ENCODE measurements at regions not wholly inside any gene's neighbourhood (a gene's known extent, or its start where the extent isn't known, plus 50 kb on each side); places are given as distances from the start of the nearest gene placed in this dataset.

GRCh38 chr11:105260976-105261375 is 121.4 kb upstream of the CARD18 start:
- TF ChIP-seq BRCA1 (IDR thresholded peaks at IDR 0.05; ENCODE audit: low read depth, low read length) (no peak), HDAC2 (IDR thresholded peaks at IDR 0.05) (no peak), PKNOX1 (IDR thresholded peaks at IDR 0.05) (no peak), IKZF1 (conservative IDR thresholded peaks at IDR 0.05) (no peak)
- POLR2A ChIA-PET: no interaction called here
- CTCF ChIA-PET: no interaction called here
- intact Hi-C loops (cut with micrococcal nuclease; ENCODE audit: unreplicated experiment) (no loop called here), in situ Hi-C loops (cut with MboI) (no loop called here)
- no peak for ATAC-seq
- H3K79me2 ChIP-seq (ENCODE audit: control insufficient read depth, insufficient read depth, low read length): no peaks in the 10 kb centered on the region
- RAD21 ChIA-PET (ENCODE audit: unreplicated experiment): no interaction called here
- no peak for DNase-seq (ENCODE audit: low read depth, low spot score)
- FAIRE-seq: no peak
- no peaks in the 10 kb centered on the region for H3K27me3 ChIP-seq (replicated peaks in 1 of 2; ENCODE audit: control insufficient read depth in 2 of 2, insufficient read depth in 2 of 2, low read length in 1 of 2)
- no peak overlapping the region for H3K9ac ChIP-seq (ENCODE audit: control insufficient read depth, insufficient read depth, low read length)
- no peaks in the 10 kb centered on the region for H3K36me3 ChIP-seq (ENCODE audit: control insufficient read depth in 2 of 2, insufficient read depth in 2 of 2, low read length in 1 of 2)
- H3K27ac ChIP-seq (ENCODE audit: control insufficient read depth, insufficient read depth): no peak overlapping the region
- SMC1A ChIA-PET (ENCODE audit: uncharacterized antibody, unreplicated experiment): no interaction called here
- H3K4me2 ChIP-seq (ENCODE audit: control insufficient read depth, insufficient read depth): no peak overlapping the region
- no peak overlapping the region for H2AFZ ChIP-seq (ENCODE audit: control insufficient read depth, low read depth, low read length)
- WGBS (ENCODE audit: insufficient coverage, insufficient replicate concordance, low lambda C conversion rate, missing lambda C conversion rate): 0% methylated on average over 1 of the region's 1 CpG
- H3K4me1 ChIP-seq (ENCODE audit: control insufficient read depth, insufficient read depth, low read length): no peaks in the 10 kb centered on the region
- H3K9me3 ChIP-seq (replicated peaks; ENCODE audit: control insufficient read depth, insufficient read depth, low read length): no peaks in the 10 kb centered on the region
- H4K20me1 ChIP-seq (ENCODE audit: control insufficient read depth, insufficient read depth): no peaks in the 10 kb centered on the region
- no TSS peak for BruUV-seq (replicated peaks)
- no peak overlapping the region for H3K4me3 ChIP-seq

DNA sequence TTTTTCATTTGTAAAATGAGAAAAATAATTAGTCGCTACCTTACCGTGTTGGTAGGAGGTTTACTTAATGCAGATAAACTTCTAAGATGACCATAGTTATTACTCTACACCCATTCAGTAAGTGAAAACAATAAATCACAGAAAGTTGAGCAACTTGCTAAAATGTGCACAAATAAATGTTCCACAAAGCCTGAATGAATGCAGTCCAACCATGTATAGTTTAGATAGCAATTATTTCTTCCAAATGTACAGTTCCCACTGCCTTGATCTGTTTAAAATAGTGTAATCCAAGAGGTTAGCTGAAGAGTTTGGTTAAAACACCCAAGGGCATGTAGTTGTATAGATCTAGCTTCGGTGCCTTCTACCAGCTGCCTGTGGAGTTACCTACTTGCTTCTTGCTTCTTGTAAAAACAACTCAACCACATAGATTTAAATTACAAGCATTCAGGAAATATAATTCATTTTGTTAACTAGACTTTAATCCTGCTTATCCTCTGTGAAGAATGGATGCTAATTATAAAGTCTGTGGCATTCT is 106.3 kb upstream of the CARD18 start:
- SMC1A ChIA-PET (ENCODE audit: uncharacterized antibody, unreplicated experiment): no interaction called here
- H4K20me1 ChIP-seq (ENCODE audit: control insufficient read depth, insufficient read depth): no peaks in the 10 kb centered on the region; the same call in 1 of the 2 replicates
- RAD21 ChIA-PET (ENCODE audit: unreplicated experiment): no interaction called here
- no peak overlapping the region for H2AFZ ChIP-seq (ENCODE audit: control insufficient read depth, low read depth, low read length)
- intact Hi-C loops (cut with micrococcal nuclease; ENCODE audit: unreplicated experiment): no loop called here
- H3K4me3 ChIP-seq: no peak overlapping the region
- in situ Hi-C loops (cut with MboI): no loop called here
- no peak overlapping the region for H3K4me2 ChIP-seq (ENCODE audit: control insufficient read depth, insufficient read depth)
- CTCF ChIA-PET: no interaction called here
- POLR2A ChIA-PET: no interaction called here
- DNase-seq (ENCODE audit: low read depth, low spot score) (no peak), FAIRE-seq (no peak), ATAC-seq (no peak)
- H3K27ac ChIP-seq (ENCODE audit: control insufficient read depth, insufficient read depth): no peak overlapping the region
- no peak overlapping the region for H3K9ac ChIP-seq (ENCODE audit: control insufficient read depth, insufficient read depth, low read length)
- H3K9me3 ChIP-seq (replicated peaks; ENCODE audit: control insufficient read depth, insufficient read depth, low read length): no peaks in the 10 kb centered on the region
- WGBS (ENCODE audit: insufficient coverage, insufficient replicate concordance, low lambda C conversion rate, missing lambda C conversion rate): 66% methylated on average over 3 of the region's 3 CpGs
- BruUV-seq (replicated peaks): no TSS peak
- H3K27me3 ChIP-seq (replicated peaks in 1 of 2; ENCODE audit: control insufficient read depth in 2 of 2, insufficient read depth in 2 of 2, low read length in 1 of 2): no peaks in the 10 kb centered on the region; a peak in 1 of 4 replicates
- H3K79me2 ChIP-seq (ENCODE audit: control insufficient read depth, insufficient read depth, low read length): no peaks in the 10 kb centered on the region
- no peaks in the 10 kb centered on the region for H3K4me1 ChIP-seq (ENCODE audit: control insufficient read depth, insufficient read depth, low read length)
- no peaks in the 10 kb centered on the region for H3K36me3 ChIP-seq (ENCODE audit: control insufficient read depth in 2 of 2, insufficient read depth in 2 of 2, low read length in 1 of 2)
- no peak for TF ChIP-seq IKZF2 (IDR thresholded peaks at IDR 0.05)
- no peak for TF ChIP-seq SMAD5 (IDR thresholded peaks at IDR 0.05; ENCODE audit: low read depth)
- TF ChIP-seq, protein P1, sequence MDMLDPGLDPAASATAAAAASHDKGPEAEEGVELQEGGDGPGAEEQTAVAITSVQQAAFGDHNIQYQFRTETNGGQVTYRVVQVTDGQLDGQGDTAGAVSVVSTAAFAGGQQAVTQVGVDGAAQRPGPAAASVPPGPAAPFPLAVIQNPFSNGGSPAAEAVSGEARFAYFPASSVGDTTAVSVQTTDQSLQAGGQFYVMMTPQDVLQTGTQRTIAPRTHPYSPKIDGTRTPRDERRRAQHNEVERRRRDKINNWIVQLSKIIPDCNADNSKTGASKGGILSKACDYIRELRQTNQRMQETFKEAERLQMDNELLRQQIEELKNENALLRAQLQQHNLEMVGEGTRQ (IDR thresholded peaks at IDR 0.05; ENCODE audit: borderline replicate concordance, low read depth, low read length): no peak
- no peak for TF ChIP-seq BMI1 (IDR thresholded peaks at IDR 0.05; ENCODE audit: borderline replicate concordance)
- TF ChIP-seq PAX5 (IDR thresholded peaks at IDR 0.05; ENCODE audit: borderline replicate concordance, low read depth, low read length): no peak
- no peak for TF ChIP-seq TBL1XR1 (IDR thresholded peaks at IDR 0.05; ENCODE audit: low read depth, low read length)
- TF ChIP-seq CEBPZ (IDR thresholded peaks at IDR 0.05; ENCODE audit: low read depth, low read length): no peak
- TF ChIP-seq, protein P2, sequence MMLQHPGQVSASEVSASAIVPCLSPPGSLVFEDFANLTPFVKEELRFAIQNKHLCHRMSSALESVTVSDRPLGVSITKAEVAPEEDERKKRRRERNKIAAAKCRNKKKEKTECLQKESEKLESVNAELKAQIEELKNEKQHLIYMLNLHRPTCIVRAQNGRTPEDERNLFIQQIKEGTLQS (IDR thresholded peaks at IDR 0.05; ENCODE audit: borderline replicate concordance, extremely low read depth, low read depth, low read length): no peak
- TF ChIP-seq STAT3 (IDR thresholded peaks at IDR 0.05; ENCODE audit: low read depth, low read length): no peak
- no peak for TF ChIP-seq ZSCAN29 (IDR thresholded peaks at IDR 0.05)

All from GM12878 (cell line).